ENCODE measurements at regions not wholly inside any gene's neighbourhood (a gene's known extent, or its start where the extent isn't known, plus 50 kb on each side); places are given as distances from the start of the nearest gene placed in this dataset.

GRCh38 chr15:69793431-69793780, 304.3 kb downstream of the TLE3 start:
- intact Hi-C loops (cut with micrococcal nuclease; ENCODE audit: unreplicated experiment) (no loop called here), in situ Hi-C loops (cut with HindIII; ENCODE audit: low pct_unique_long_range_greater_than_20kb, low sequenced_read_pairs) (no loop called here)
- no peak for TF ChIP-seq CTCF (IDR thresholded peaks at IDR 0.05)
- ChIA-PET CTCF (no interaction called here), POLR2A (no interaction called here)
- no peaks in the 10 kb centered on the region for H3K36me3 ChIP-seq (ENCODE audit: control insufficient read depth, insufficient read depth, low read length)
- H3K4me3 ChIP-seq (ENCODE audit: low read depth in 2 of 2, low read length in 2 of 2): no peak overlapping the region
- no peak for ATAC-seq
- BruUV-seq (replicated peaks): no TSS peak
- no peaks in the 10 kb centered on the region for H3K9me3 ChIP-seq (ENCODE audit: control insufficient read depth, insufficient read depth, low read depth, low read length)
- H3K4me1 ChIP-seq (ENCODE audit: control insufficient read depth, insufficient read depth, low read length): peaks cover 2% of the 10 kb centered on the region; the same call in 1 of the 2 replicates
- no peak overlapping the region for H3K27ac ChIP-seq (ENCODE audit: low read length)
- no peak for DNase-seq (ENCODE audit: low read depth, low spot score)
- no peaks in the 10 kb centered on the region for H3K27me3 ChIP-seq (ENCODE audit: control insufficient read depth, insufficient read depth, low read length)

GRCh38 chr15:69793781-69794451, 303.8 kb downstream of the TLE3 start:
- ChIA-PET POLR2A (no interaction called here), CTCF (no interaction called here)
- TF ChIP-seq TCF7L2 (IDR thresholded peaks at IDR 0.05; ENCODE audit: low read depth, low read length): no peak
- no peak for TF ChIP-seq REST (IDR thresholded peaks at IDR 0.05; ENCODE audit: insufficient read depth in 1 of 2, low read depth in 2 of 2, low read length in 1 of 2)
- no peak for TF ChIP-seq SIN3A (IDR thresholded peaks at IDR 0.05; ENCODE audit: borderline replicate concordance, insufficient read depth, low read depth, low read length)
- TF ChIP-seq CTCF (IDR thresholded peaks at IDR 0.05): no peak
- no peak for TF ChIP-seq POLR2AphosphoS5 (IDR thresholded peaks at IDR 0.05; ENCODE audit: low read depth, low read length)
- DNase-seq (ENCODE audit: low read depth, low spot score) (no peak), ATAC-seq (no peak)
- in situ Hi-C loops (cut with HindIII; ENCODE audit: low pct_unique_long_range_greater_than_20kb, low sequenced_read_pairs): no loop called here
- no peaks in the 10 kb centered on the region for H3K9me3 ChIP-seq (ENCODE audit: control insufficient read depth, insufficient read depth, low read depth, low read length)
- H3K36me3 ChIP-seq (ENCODE audit: control insufficient read depth, insufficient read depth, low read length): no peaks in the 10 kb centered on the region
- intact Hi-C loops (cut with micrococcal nuclease; ENCODE audit: unreplicated experiment): no loop called here
- no peak overlapping the region for H3K27ac ChIP-seq (ENCODE audit: low read length)
- peaks cover 2% of the 10 kb centered on the region; the same call in 1 of the 2 replicates for H3K4me1 ChIP-seq (ENCODE audit: control insufficient read depth, insufficient read depth, low read length)
- no peak overlapping the region for H3K4me3 ChIP-seq (ENCODE audit: low read depth in 2 of 2, low read length in 2 of 2)
- H3K27me3 ChIP-seq (ENCODE audit: control insufficient read depth, insufficient read depth, low read length): no peaks in the 10 kb centered on the region
- no TSS peak for BruUV-seq (replicated peaks)
